Common myeloid progenitor, CD34-positive (primary cell): ENCODE measurements at regions not wholly inside any gene's neighbourhood (a gene's known extent, or its start where the extent isn't known, plus 50 kb on each side); places are given as distances from the start of the nearest gene placed in this dataset.

Experiments
- CTCF ChIA-PET: fragments of 350-600 bp; sonication (Branson Sonifier 250); formaldehyde crosslinking; loops from one replicate; lab custom pipeline; 2021; ENCODE audit warnings: antibody characterized with exemption; lab: Charles Lee
- POLR2A ChIA-PET: fragments of 350-600 bp; sonication (Branson Sonifier 250); formaldehyde crosslinking; loops from one replicate; lab custom pipeline; 2021; ENCODE audit warnings: antibody characterized with exemption; lab: Charles Lee
- DNase-seq, 3 donors: peaks; one replicate each; pipeline versions ENCODE4 v3.0.0 to v3.0.0-alpha.2; 2013
- H3K27ac ChIP-seq, 2 experiments: 1 replicate in 1 of 2; 2 replicates in 1 of 2; pipeline ENCODE4 v1.7.0; 2013; ENCODE audit warnings: inconsistent platforms in 2 of 2, low read length in 2 of 2, mild to moderate bottlenecking in 2 of 2, low read depth in 1 of 2, moderate library complexity in 1 of 2; ENCODE audit not compliant: severe bottlenecking in 2 of 2, insufficient read depth in 1 of 2, poor library complexity in 1 of 2
- H3K27me3 ChIP-seq, 5 experiments: replicated peaks in 2 of 5; 1 replicate in 3 of 5; 2 replicates in 2 of 5; pipeline versions ENCODE4 v1.6.1 to v1.7.0; 2013; ENCODE audit warnings: low read length in 4 of 5, mild to moderate bottlenecking in 2 of 5, moderate library complexity in 2 of 5, inconsistent platforms in 1 of 5; ENCODE audit not compliant: insufficient read depth in 5 of 5, control insufficient read depth in 4 of 5
- H3K36me3 ChIP-seq, 4 experiments: 1 replicate in 2 of 4; 2 replicates in 2 of 4; pipeline versions ENCODE4 v1.6.1 to v1.7.0; 2013; ENCODE audit warnings: low read length in 3 of 4, control low read depth in 1 of 4, mild to moderate bottlenecking in 1 of 4; ENCODE audit not compliant: control insufficient read depth in 4 of 4, insufficient read depth in 4 of 4
- H3K4me1 ChIP-seq, 4 experiments: 1 replicate in 3 of 4; 2 replicates in 1 of 4; pipeline versions ENCODE4 v1.6.1 to v1.7.1; 2013; ENCODE audit warnings: low read length in 3 of 4, mild to moderate bottlenecking in 3 of 4, control low read depth in 1 of 4, inconsistent platforms in 1 of 4, moderate library complexity in 1 of 4; ENCODE audit not compliant: control insufficient read depth in 4 of 4, insufficient read depth in 4 of 4; ENCODE audit errors: control extremely low read depth in 1 of 4
- H3K4me3 ChIP-seq, 7 experiments: 1 replicate in 4 of 7; 2 replicates in 3 of 7; pipeline versions ENCODE4 v1.5.1 to v1.7.0; 2013; ENCODE audit warnings: mild to moderate bottlenecking in 7 of 7, low read length in 6 of 7, moderate library complexity in 6 of 7, inconsistent platforms in 2 of 7, low read depth in 2 of 7, control low read depth in 1 of 7; ENCODE audit not compliant: insufficient read depth in 4 of 7, control insufficient read depth in 1 of 7; ENCODE audit errors: extremely low read depth in 1 of 7
- H3K9me3 ChIP-seq, 5 experiments: 1 replicate in 4 of 5; 2 replicates in 1 of 5; pipeline versions ENCODE4 v1.6.1 to v1.7.1; 2013; ENCODE audit warnings: low read length in 4 of 5, mild to moderate bottlenecking in 2 of 5, inconsistent platforms in 1 of 5, low read depth in 1 of 5, moderate library complexity in 1 of 5; ENCODE audit not compliant: control insufficient read depth in 4 of 5, insufficient read depth in 2 of 5; ENCODE audit errors: control extremely low read depth in 1 of 5
- WGBS: methylation state at CpG from one replicate; pipeline ENCODE4 v1.1.5; 2013; ENCODE audit not compliant: insufficient coverage; 5-methylcytosine and 5-hydroxymethylcytosine counted together

DNA sequence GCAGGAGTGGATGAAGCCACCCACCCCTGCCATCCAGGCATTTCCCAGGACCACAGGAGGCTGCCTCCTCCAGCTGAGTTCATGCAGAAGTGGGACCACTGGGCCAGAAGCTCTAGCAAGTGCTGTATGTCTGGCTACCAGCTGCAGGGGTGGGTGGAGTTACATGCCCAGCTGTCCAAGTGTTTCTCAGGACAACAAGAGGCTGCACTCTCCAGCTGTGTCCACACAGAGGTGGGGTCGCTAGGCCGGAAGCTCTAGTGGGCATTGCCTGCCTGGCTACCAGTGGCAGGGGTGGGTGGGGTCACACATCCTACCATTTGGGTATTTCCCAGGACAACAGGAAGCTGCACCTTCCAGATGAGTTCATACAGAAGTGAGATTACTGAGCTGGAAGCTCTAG lies 234.0 kb upstream of the PPP2R3A start:
- ChIA-PET CTCF (no interaction called here), POLR2A (no interaction called here)
- no peak overlapping the region for H3K27ac ChIP-seq
- H3K4me3 ChIP-seq = no peak overlapping the region
- no peaks in the 10 kb centered on the region for H3K4me1 ChIP-seq
- no peaks in the 10 kb centered on the region for H3K27me3 ChIP-seq
- no peak for DNase-seq
- H3K9me3 ChIP-seq = peaks cover 0 to 12% (median 2%) of the 10 kb centered on the region in 5 experiments
- 85% methylated on average over 2 of the region's 2 CpGs for WGBS
- no peaks in the 10 kb centered on the region for H3K36me3 ChIP-seq

- no peak overlapping the region for H3K4me3 ChIP-seq
- peaks cover 0 to 21% (median 2%) of the 10 kb centered on the region in 5 experiments for H3K9me3 ChIP-seq
- POLR2A ChIA-PET = no interaction called here
- no peaks in the 10 kb centered on the region for H3K4me1 ChIP-seq
- 39% methylated on average over 6 of the region's 6 CpGs for WGBS
- no peak overlapping the region for H3K27ac ChIP-seq
- no peak for DNase-seq
- no peaks in the 10 kb centered on the region for H3K27me3 ChIP-seq
- CTCF ChIA-PET = no interaction called here
- H3K36me3 ChIP-seq = no peaks in the 10 kb centered on the region
These were observed 228.8 kb upstream of the PPP2R3A start for GRCh38 chr3:135736740-135737139.

DNA sequence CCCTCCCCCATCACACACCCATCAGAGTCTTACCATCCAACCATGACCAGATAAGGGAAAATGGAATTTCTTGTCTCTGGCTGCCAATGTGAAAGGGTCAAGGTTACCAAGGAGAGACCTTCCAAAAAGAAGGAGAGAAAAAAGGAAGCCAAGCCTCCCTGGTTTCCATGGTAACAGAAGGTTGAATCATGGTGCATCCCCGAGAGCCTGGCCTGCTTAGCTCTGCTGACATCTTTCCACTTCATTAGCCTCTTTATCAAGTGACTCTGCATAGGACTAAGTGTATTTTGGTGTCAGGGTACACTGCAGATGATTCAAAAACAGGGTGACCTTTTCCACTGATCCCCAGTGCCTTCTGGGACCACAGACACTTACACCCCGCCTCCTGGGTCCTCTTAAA lies 225.7 kb upstream of the PPP2R3A start:
- ChIA-PET CTCF (interaction anchor here (0.6 kb wide), 1 partner anchor 12 kb away, joined by 3 read pairs; no protein-coding TSS in a partner anchor), POLR2A (no interaction called here)
- Histone ChIP-seq H3K27me3 (no peaks in the 10 kb centered on the region), H3K36me3 (no peaks in the 10 kb centered on the region), H3K4me1 (no peaks in the 10 kb centered on the region), H3K4me3 (no peak overlapping the region), H3K9me3 (peaks cover 0 to 21% (median 2%) of the 10 kb centered on the region in 5 experiments), H3K27ac (no peak overlapping the region)
- no peak for DNase-seq
- WGBS = 100% methylated on average over 2 of the region's 2 CpGs

DNA sequence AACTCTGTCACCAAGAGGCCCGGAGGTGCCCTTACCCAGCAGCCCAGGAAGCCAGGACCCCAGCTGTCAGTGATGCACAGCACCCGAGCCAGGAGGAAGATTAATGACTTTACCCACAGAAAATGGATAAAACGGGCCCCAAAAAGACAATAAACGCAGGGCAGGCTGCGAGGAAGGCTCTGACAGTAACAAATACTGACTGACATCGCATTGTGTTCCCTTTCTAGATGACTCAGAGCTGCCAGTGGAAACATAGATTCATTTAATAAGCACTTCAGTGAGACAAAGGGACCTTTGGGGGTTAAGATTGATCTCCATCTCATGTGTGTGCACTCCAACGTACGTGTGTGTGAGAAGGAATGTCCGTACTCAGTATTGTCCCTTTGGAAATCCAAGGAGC lies 225.3 kb upstream of the PPP2R3A start:
- Histone ChIP-seq H3K9me3 (peaks cover 0 to 21% (median 2%) of the 10 kb centered on the region in 5 experiments), H3K4me3 (no peak overlapping the region), H3K36me3 (no peaks in the 10 kb centered on the region), H3K27me3 (no peaks in the 10 kb centered on the region), H3K27ac (no peak overlapping the region), H3K4me1 (no peaks in the 10 kb centered on the region)
- WGBS = 88% methylated on average over 9 of the region's 9 CpGs
- ChIA-PET CTCF (interaction anchor here (0.6 kb wide), 1 partner anchor 11 kb away, joined by 3 read pairs; no protein-coding TSS in a partner anchor), POLR2A (no interaction called here)
- no peak for DNase-seq

- Histone ChIP-seq H3K27ac (no peak overlapping the region), H3K4me3 (no peak overlapping the region), H3K27me3 (no peaks in the 10 kb centered on the region), H3K4me1 (no peaks in the 10 kb centered on the region), H3K36me3 (no peaks in the 10 kb centered on the region), H3K9me3 (peaks cover 0 to 17% (median 2%) of the 10 kb centered on the region in 5 experiments)
- DNase-seq = no peak
- ChIA-PET POLR2A (no interaction called here), CTCF (no interaction called here)
These were observed 224.8 kb upstream of the PPP2R3A start for GRCh38 chr3:135740751-135741150.

DNA sequence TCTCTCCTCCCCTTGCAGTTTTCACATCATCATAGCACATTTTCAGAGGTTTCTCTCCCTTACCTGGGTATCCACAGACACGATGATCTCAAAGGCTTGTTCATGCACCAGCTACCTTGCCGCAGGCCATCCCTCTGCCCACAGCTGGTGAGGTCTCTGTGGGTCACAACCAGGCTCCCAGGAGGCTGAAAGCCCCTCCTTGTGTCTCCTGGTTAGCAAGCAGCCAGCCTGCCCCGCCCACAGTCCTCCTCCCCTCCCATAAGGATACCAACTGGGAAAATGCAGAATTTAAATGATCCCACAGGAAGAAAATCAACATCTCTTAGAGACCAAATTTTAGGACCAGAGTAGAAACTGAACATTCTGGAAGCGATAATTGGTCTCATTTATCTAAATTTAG lies 213.5 kb upstream of the PPP2R3A start:
- CTCF ChIA-PET = interaction anchor here (1.1 kb wide), 1 partner anchor 10 kb away, joined by 3 read pairs; no protein-coding TSS in a partner anchor
- Histone ChIP-seq H3K4me3 (no peak overlapping the region), H3K27me3 (no peaks in the 10 kb centered on the region), H3K9me3 (peaks cover 0 to 4% (median 0%) of the 10 kb centered on the region in 5 experiments), H3K36me3 (no peaks in the 10 kb centered on the region), H3K27ac (no peak overlapping the region), H3K4me1 (no peaks in the 10 kb centered on the region)
- DNase-seq = no peak
- POLR2A ChIA-PET = no interaction called here
- 82% methylated on average over 3 of the region's 4 CpGs for WGBS

DNA sequence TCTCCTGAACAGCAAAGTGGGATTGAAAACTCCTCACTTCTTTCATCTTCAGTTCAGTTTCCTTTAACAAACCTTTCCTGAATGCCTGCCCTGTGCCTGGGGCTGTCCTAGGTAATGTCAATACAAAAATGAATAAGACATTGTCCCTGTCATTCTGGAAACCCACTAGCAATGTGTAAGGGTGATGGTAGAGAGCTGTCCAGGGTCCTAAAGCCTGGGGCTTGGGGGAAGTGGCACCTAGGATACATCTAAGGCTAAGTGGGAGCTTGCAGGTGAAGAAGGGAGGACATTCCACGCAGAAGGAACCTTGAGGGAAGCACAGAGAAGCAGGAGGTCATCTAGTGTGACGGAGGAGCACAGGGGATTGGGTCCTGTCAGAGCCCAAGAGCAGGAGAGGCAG lies 212.7 kb upstream of the PPP2R3A start:
- H3K27ac ChIP-seq = no peak overlapping the region
- no peaks in the 10 kb centered on the region for H3K27me3 ChIP-seq
- WGBS = 93% methylated on average over 2 of the region's 2 CpGs
- peaks cover 0 to 4% (median 0%) of the 10 kb centered on the region in 5 experiments for H3K9me3 ChIP-seq
- POLR2A ChIA-PET = no interaction called here
- CTCF ChIA-PET = interaction anchor here (1.1 kb wide), 1 partner anchor 10 kb away, joined by 3 read pairs; no protein-coding TSS in a partner anchor
- H3K36me3 ChIP-seq = no peaks in the 10 kb centered on the region
- no peak overlapping the region for H3K4me3 ChIP-seq
- H3K4me1 ChIP-seq = no peaks in the 10 kb centered on the region
- no peak for DNase-seq
